ENCODE measurements at regions not wholly inside any gene's neighbourhood (a gene's known extent, or its start where the extent isn't known, plus 50 kb on each side); places are given as distances from the start of the nearest gene placed in this dataset.
A peak's percentile ranks its signal among the peaks of the same experiment; 100 is the strongest.

GRCh38 chr6:124882579-124883393 is 79.5 kb upstream of the RNF217 start:
- Histone ChIP-seq H3K27me3 (no peaks in the 10 kb centered on the region), H3K9me3 (no peaks in the 10 kb centered on the region), H3K4me1 (no peaks in the 10 kb centered on the region), H3K36me3 (no peaks in the 10 kb centered on the region), H3K4me3 (no peak overlapping the region), H3K27ac (peak overlapping the region in 1 of 2 donors; percentile 33)
- TF ChIP-seq POLR2A (IDR thresholded peaks at IDR 0.05) (no peak), CTCF (IDR thresholded peaks at IDR 0.05) (no peak), POLR2AphosphoS5 (IDR thresholded peaks at IDR 0.05) (no peak)
- intact Hi-C loops (cut with DNase I; ENCODE audit: low total_unique reads): no loop called here
- DNase-seq (ENCODE audit: low spot score in 2 of 2): no peak

- no peak for DNase-seq (ENCODE audit: low spot score in 2 of 2)
- H3K4me3 ChIP-seq: no peak overlapping the region
- intact Hi-C loops (cut with DNase I; ENCODE audit: low total_unique reads): no loop called here
- H3K4me1 ChIP-seq: no peaks in the 10 kb centered on the region
- H3K27me3 ChIP-seq: no peaks in the 10 kb centered on the region
- no peak for TF ChIP-seq CTCF (IDR thresholded peaks at IDR 0.05)
- TF ChIP-seq POLR2A (IDR thresholded peaks at IDR 0.05): no peak
- no peak for TF ChIP-seq POLR2AphosphoS5 (IDR thresholded peaks at IDR 0.05)
- no peaks in the 10 kb centered on the region for H3K36me3 ChIP-seq
- no peaks in the 10 kb centered on the region for H3K9me3 ChIP-seq
- no peak overlapping the region for H3K27ac ChIP-seq
These were observed 77.1 kb upstream of the RNF217 start for GRCh38 chr6:124885171-124885570.

- no peaks in the 10 kb centered on the region for H3K27me3 ChIP-seq
- H3K36me3 ChIP-seq: no peaks in the 10 kb centered on the region
- intact Hi-C loops (cut with DNase I; ENCODE audit: low total_unique reads): no loop called here
- TF ChIP-seq POLR2AphosphoS5 (IDR thresholded peaks at IDR 0.05): no peak
- TF ChIP-seq CTCF (IDR thresholded peaks at IDR 0.05): no peak
- no peak for TF ChIP-seq POLR2A (IDR thresholded peaks at IDR 0.05)
- no peaks in the 10 kb centered on the region for H3K4me1 ChIP-seq
- H3K4me3 ChIP-seq: no peak overlapping the region
- H3K9me3 ChIP-seq: no peaks in the 10 kb centered on the region
- H3K27ac ChIP-seq: no peak overlapping the region
- DNase-seq (ENCODE audit: low spot score in 2 of 2): no peak
These were observed 74.2 kb upstream of the RNF217 start for GRCh38 chr6:124887872-124888580.

GRCh38 chr6:124888581-124889371 is 73.5 kb upstream of the RNF217 start:
- TF ChIP-seq POLR2A (IDR thresholded peaks at IDR 0.05) (no peak), CTCF (IDR thresholded peaks at IDR 0.05) (no peak), POLR2AphosphoS5 (IDR thresholded peaks at IDR 0.05) (no peak)
- intact Hi-C loops (cut with DNase I; ENCODE audit: low total_unique reads): no loop called here
- Histone ChIP-seq H3K4me1 (no peaks in the 10 kb centered on the region), H3K4me3 (no peak overlapping the region), H3K9me3 (no peaks in the 10 kb centered on the region), H3K27ac (no peak overlapping the region), H3K36me3 (no peaks in the 10 kb centered on the region), H3K27me3 (no peaks in the 10 kb centered on the region)
- no peak for DNase-seq (ENCODE audit: low spot score in 2 of 2)

Measured in breast epithelium (tissue), 4 donors.